Esophagus squamous epithelium (tissue), 4 donors: ENCODE measurements at regions not wholly inside any gene's neighbourhood (a gene's known extent, or its start where the extent isn't known, plus 50 kb on each side); places are given as distances from the start of the nearest gene placed in this dataset.

Source experiments
- CTCF ChIP-seq, 6 experiments: fragments of 450-650 bp in 4 of 6; fragments of 200-600 bp in 2 of 6; sonication (generic) in 2 of 6; IDR thresholded peaks; one replicate each; pipeline ENCODE4 v1.5.1; 2016 to 2019; ENCODE audit warnings: antibody characterized with exemption in 6 of 6, mild to moderate bottlenecking in 4 of 6, moderate library complexity in 4 of 6
- POLR2A ChIP-seq, 4 donors: fragments of 450-650 bp; IDR thresholded peaks; one replicate each; pipeline ENCODE4 v1.6.1; 2017; ENCODE audit warnings: antibody characterized with exemption in 4 of 4, mild to moderate bottlenecking in 4 of 4, moderate library complexity in 3 of 4

GRCh38 chr1:5664906-5665875 is 327.0 kb downstream of the NPHP4 start:
- no peak for TF ChIP-seq CTCF (IDR thresholded peaks at IDR 0.05)
- no peak for TF ChIP-seq POLR2A (IDR thresholded peaks at IDR 0.05)
